ENCODE measurements at regions not wholly inside any gene's neighbourhood (a gene's known extent, or its start where the extent isn't known, plus 50 kb on each side); places are given as distances from the start of the nearest gene placed in this dataset.

GRCh38 chr2:121969766-121970639, 214.6 kb downstream of the TSN start:
- DNase-seq, result no peak

DNA sequence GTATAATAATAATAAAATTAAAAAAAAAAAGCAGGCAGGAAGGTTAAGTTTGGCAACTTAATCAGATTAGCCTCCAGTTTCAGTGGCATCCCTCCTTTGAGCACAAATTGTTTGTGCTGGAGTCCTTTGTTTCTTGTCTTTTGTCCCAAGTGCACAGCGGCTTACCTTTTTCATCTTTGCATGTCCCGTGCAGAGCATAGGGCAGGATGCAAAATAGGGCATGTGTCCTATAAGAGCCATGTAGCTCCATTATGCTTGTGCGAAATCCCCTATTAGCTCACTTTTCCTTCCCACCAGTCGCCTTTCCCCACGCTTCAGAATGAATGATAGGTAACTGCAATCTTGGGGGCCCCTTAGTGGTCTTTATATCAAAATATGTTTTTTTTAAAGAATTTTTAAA, 216.8 kb downstream of the TSN start:
- DNase-seq, result no peak

GRCh38 chr2:121974897-121975661, 219.6 kb downstream of the TSN start:
- DNase-seq, result peak; percentile 84

GRCh38 chr2:121976926-121977325, 221.5 kb downstream of the TSN start:
- DNase-seq, result no peak

DNA sequence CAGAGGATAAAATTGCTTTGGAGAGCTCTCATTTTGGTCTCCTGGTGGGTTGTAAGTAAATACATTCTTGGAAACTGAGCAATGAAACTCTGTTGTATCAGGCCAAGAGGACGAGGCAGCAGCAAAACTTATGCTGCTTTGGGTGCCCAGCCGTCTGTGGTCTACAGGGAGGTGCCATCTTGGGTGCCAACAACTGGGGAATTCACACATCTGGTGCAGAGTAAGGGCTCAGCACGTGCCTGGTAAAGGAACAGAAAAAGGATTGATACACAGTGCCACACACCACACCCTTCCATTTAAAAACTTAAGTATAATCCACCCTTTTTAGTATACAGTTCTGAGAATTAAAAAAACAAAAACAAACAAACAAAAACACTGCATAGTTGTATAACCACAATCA, 221.9 kb downstream of the TSN start:
- no peak for DNase-seq

GRCh38 chr2:121992700-121993099, 237.2 kb downstream of the TSN start:
- no peak for DNase-seq

GRCh38 chr2:121993682-121994081, 238.2 kb downstream of the TSN start:
- DNase-seq, result no peak

DNA sequence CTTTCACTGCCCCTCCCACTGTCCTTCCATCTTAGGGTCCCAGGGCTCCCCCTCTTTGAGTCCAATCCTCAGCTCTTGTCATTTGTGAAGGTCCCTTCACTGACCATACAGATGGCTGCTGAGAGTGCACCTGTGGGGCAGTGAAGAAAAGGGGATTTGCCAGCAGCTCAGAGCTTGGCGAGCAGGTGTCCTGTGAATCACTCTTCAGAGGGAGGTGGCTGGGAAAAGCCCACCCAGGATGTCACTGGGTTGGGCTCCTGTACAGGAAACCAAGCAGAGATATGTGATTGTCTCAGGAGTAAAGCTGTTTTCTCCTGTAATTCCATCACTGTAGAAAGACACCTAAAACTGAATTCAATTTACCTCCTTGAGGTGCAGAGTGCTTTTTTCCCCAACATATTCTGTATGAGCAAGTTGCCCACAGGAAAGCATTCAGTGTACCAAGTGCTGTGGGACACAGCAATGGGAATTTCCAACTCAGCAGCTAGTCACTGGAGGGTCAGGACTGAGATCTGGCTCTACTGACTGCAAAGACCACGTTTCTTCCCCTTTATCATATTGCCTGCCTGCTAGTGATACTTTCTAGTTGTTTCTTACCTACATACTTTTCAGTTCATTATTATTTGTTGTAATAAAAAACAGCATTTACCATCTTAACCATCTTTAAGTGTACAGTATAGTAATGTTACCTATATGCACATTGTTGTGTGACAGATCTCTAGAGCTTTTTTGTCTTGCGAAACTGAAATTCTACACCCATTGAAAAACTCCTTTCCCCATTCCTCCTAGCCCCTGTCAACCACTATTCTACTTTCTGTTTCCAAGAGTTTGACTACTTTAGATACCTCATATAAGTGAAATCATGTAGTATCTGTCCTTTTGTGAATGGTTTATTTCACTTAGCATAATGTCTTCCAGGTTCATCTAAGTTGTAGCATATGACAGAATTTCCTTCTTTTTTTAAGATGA, 239.1 kb downstream of the TSN start:
- no peak for DNase-seq

DNA sequence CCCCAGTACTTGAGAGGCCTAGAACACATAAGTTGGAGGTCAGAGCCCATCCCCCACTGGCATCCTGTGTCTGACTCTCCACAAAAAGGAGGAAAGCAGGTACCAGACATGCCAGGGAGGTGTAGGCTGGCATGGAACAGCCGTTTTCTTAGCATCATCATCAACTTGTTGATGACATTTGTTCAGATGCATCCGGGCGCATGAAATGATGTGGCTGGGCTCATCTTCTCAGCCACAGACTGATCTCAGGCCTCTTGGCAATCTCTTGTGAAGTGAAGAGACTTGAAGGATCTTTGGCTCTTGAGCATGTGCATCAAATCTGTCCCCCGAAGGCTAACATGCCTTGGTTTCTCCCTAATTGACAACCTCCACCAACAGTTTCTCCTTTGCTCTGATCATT, 243.3 kb downstream of the TSN start:
- DNase-seq, result peak; percentile 32

GRCh38 chr2:121999264-121999663, 243.8 kb downstream of the TSN start:
- DNase-seq, result peak; percentile 44

GRCh38 chr2:122000556-122001340, 245.3 kb downstream of the TSN start:
- DNase-seq, result no peak

GRCh38 chr2:122001441-122001874, 246.0 kb downstream of the TSN start:
- DNase-seq, result no peak

DNA sequence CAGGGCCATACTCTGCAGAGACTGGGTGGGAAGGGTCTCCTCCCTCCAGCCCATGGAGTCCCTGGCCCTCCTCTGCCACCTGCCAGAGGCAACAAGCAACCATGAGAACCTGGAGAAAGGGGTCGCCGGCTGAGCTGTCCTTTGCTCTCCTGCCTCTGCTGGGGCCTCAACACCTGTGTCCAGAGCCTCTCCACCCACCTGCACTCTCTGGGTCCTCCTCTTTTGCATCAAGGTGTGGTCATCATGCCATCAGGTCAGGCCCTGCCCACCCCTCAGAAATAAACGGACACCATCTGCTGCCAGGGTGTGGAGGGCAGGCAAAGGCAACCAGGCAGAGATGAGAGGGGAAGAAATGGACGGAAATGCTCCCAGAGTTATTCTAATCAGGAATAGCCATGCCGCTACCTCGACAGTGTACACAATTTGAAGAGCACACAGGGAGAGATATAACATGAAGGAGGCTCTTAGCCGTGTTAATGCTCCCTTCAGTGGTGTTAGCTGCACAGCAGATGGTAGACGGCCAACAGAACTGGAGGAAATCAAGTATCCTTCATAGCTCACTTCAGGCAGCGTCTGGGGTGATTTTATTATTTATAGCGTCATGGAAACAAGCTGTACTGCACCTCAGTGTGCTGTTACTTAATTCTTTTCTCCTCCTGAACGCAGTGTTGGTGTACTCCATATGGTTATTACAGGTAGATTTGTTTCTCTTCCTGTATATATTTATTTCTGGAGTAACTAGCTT, 247.9 kb downstream of the TSN start:
- DNase-seq, result no peak

- no peak for DNase-seq
These were observed 251.7 kb downstream of the TSN start for GRCh38 chr2:122007126-122007525.

GRCh38 chr2:122007577-122007976, 252.1 kb downstream of the TSN start:
- peak; percentile 85 for DNase-seq

- DNase-seq, result no peak
These were observed 254.1 kb downstream of the TSN start for GRCh38 chr2:122009561-122009960.

- DNase-seq, result no peak
These were observed 256.2 kb downstream of the TSN start for GRCh38 chr2:122011493-122012270.

DNA sequence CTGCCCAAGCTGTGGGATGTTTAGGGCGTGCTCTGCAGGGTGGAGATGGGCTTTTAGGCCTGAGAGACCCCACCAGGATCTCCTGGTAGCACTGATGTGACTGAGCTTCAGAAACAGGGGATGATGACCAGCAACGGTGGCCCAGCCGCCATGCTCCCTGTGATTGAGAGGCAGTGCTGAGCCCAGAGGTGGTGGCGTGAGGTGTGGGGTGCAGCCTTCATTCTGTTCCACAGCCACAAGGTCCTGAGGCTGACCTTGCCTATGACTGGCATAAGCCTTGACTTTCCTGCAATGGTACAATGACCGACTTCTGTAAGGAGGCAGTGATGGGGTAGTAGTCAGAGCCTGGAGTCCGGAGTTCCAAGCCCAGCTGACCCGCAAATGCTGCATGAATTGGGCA, 263.3 kb downstream of the TSN start:
- DNase-seq, result peak; percentile 29

DNA sequence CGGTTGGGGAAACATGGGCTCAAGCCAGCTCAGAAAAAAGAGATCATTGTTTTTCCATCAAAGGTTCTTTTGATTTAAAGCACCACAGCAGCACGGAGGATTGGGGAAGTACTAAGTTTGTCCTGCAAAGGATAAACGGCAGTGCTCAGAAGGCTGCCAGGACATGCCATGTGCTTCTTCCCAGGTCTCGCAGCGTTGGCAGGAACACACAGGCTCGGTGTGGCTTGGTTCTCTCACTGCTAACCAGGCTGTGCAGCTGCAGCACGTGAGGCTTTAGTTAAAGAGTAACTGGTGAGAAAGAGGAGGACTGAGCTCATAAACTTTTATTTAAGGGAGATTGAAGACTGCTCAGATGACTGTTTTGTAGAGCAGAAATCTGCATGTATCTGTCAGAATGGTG, 264.3 kb downstream of the TSN start:
- DNase-seq, result no peak

DNA sequence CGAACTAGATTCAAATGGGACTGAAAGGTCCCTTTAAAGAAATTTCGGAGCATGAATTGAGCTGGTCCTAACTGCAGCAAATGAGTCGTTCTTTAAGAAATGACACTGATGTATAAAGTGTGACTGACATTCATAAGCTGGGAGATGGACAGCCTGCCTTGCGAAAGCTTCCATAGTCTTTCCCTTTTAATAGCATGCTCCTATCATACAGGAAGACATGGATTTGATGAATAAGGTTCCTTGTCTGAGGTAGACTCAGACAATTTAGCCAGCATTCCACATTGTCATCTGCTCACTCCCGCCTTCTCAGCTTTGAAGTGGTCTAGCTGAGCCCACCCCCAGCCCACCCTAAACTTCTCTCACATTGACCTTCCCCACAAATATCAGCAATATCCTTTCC, 264.9 kb downstream of the TSN start:
- peak; percentile 13 for DNase-seq

GRCh38 chr2:122021941-122022340, 266.5 kb downstream of the TSN start:
- no peak for DNase-seq

Data from islet precursor cell (in vitro differentiated cells).